Ishikawa (cell line): ENCODE measurements at regions not wholly inside any gene's neighbourhood (a gene's known extent, or its start where the extent isn't known, plus 50 kb on each side); places are given as distances from the start of the nearest gene placed in this dataset.

Experiments
- CEBPB ChIP-seq: IDR thresholded peaks from 2 replicates; pipeline ENCODE4 v1.6.1; 2012
- CREB1 ChIP-seq: IDR thresholded peaks from 2 replicates; pipeline ENCODE4 v1.6.1; 2012; ENCODE audit warnings: low read depth
- EGR1 ChIP-seq: IDR thresholded peaks from 2 replicates; pipeline ENCODE4 v1.6.1; 2012
- EP300 ChIP-seq: IDR thresholded peaks from 2 replicates; pipeline ENCODE4 v1.6.1; 2012; ENCODE audit warnings: borderline replicate concordance
- FOXM1 ChIP-seq: IDR thresholded peaks from 2 replicates; pipeline ENCODE4 v1.6.1; 2012; ENCODE audit warnings: low read depth, borderline replicate concordance
- MAX ChIP-seq: IDR thresholded peaks from 2 replicates; pipeline ENCODE4 v1.6.1; 2012
- NFIC ChIP-seq: IDR thresholded peaks from 2 replicates; pipeline ENCODE4 v1.6.1; 2012
- RAD21 ChIP-seq: IDR thresholded peaks from 2 replicates; pipeline ENCODE4 v1.6.1; 2012; ENCODE audit warnings: low read depth
- TAF1 ChIP-seq: IDR thresholded peaks from 2 replicates; pipeline ENCODE4 v1.6.1; 2012; ENCODE audit warnings: low read depth, mild to moderate bottlenecking
- TCF12 ChIP-seq: IDR thresholded peaks from 2 replicates; pipeline ENCODE4 v1.6.1; 2012; ENCODE audit warnings: low read depth
- TEAD4 ChIP-seq: IDR thresholded peaks from 2 replicates; pipeline ENCODE4 v1.6.1; 2012
- YY1 ChIP-seq: IDR thresholded peaks from 2 replicates; pipeline ENCODE4 v1.6.1; 2012; ENCODE audit warnings: low read depth
- ZBTB7A ChIP-seq: IDR thresholded peaks from 2 replicates; pipeline ENCODE4 v1.6.1; 2012; ENCODE audit warnings: low read depth
- TF ChIP-seq, protein P1 (sequence below): IDR thresholded peaks from 2 replicates; pipeline ENCODE4 v1.6.1; 2012
- TF ChIP-seq, protein P2 (sequence below): IDR thresholded peaks from 2 replicates; pipeline ENCODE4 v1.6.1; 2012; ENCODE audit warnings: low read depth, mild to moderate bottlenecking

- no peak for TF ChIP-seq TAF1
- no peak for TF ChIP-seq EGR1
- TF ChIP-seq EP300 = no peak
- no peak for TF ChIP-seq RAD21
- no peak for TF ChIP-seq YY1
- no peak for TF ChIP-seq CEBPB
- TF ChIP-seq, protein P1, sequence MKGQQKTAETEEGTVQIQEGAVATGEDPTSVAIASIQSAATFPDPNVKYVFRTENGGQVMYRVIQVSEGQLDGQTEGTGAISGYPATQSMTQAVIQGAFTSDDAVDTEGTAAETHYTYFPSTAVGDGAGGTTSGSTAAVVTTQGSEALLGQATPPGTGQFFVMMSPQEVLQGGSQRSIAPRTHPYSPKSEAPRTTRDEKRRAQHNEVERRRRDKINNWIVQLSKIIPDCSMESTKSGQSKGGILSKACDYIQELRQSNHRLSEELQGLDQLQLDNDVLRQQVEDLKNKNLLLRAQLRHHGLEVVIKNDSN = no peak
- no peak for TF ChIP-seq MAX
Measured at GRCh38 chr7:118586248-118586647, 361.7 kb downstream of the ANKRD7 start.

GRCh38 chr7:118590107-118590506 is 365.6 kb downstream of the ANKRD7 start:
- TF ChIP-seq TEAD4 = no peak
- peak; percentile 30; the same call in 1 of the 2 replicates for TF ChIP-seq RAD21

- TF ChIP-seq, protein P2, sequence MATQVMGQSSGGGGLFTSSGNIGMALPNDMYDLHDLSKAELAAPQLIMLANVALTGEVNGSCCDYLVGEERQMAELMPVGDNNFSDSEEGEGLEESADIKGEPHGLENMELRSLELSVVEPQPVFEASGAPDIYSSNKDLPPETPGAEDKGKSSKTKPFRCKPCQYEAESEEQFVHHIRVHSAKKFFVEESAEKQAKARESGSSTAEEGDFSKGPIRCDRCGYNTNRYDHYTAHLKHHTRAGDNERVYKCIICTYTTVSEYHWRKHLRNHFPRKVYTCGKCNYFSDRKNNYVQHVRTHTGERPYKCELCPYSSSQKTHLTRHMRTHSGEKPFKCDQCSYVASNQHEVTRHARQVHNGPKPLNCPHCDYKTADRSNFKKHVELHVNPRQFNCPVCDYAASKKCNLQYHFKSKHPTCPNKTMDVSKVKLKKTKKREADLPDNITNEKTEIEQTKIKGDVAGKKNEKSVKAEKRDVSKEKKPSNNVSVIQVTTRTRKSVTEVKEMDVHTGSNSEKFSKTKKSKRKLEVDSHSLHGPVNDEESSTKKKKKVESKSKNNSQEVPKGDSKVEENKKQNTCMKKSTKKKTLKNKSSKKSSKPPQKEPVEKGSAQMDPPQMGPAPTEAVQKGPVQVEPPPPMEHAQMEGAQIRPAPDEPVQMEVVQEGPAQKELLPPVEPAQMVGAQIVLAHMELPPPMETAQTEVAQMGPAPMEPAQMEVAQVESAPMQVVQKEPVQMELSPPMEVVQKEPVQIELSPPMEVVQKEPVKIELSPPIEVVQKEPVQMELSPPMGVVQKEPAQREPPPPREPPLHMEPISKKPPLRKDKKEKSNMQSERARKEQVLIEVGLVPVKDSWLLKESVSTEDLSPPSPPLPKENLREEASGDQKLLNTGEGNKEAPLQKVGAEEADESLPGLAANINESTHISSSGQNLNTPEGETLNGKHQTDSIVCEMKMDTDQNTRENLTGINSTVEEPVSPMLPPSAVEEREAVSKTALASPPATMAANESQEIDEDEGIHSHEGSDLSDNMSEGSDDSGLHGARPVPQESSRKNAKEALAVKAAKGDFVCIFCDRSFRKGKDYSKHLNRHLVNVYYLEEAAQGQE = no peak
- TF ChIP-seq CEBPB = no peak
- no peak for TF ChIP-seq NFIC
Measured at GRCh38 chr7:118602090-118602489, 377.6 kb downstream of the ANKRD7 start.

- TF ChIP-seq, protein P2 = no peak
- no peak for TF ChIP-seq TCF12
- TF ChIP-seq CEBPB = no peak
- no peak for TF ChIP-seq NFIC
- no peak for TF ChIP-seq MAX
- no peak for TF ChIP-seq EP300
- TF ChIP-seq ZBTB7A = no peak
- TF ChIP-seq TAF1 = no peak
- no peak for TF ChIP-seq YY1
- no peak for TF ChIP-seq RAD21
- TF ChIP-seq CREB1 = no peak
Measured at GRCh38 chr7:118606602-118607001, 382.1 kb downstream of the ANKRD7 start.

DNA sequence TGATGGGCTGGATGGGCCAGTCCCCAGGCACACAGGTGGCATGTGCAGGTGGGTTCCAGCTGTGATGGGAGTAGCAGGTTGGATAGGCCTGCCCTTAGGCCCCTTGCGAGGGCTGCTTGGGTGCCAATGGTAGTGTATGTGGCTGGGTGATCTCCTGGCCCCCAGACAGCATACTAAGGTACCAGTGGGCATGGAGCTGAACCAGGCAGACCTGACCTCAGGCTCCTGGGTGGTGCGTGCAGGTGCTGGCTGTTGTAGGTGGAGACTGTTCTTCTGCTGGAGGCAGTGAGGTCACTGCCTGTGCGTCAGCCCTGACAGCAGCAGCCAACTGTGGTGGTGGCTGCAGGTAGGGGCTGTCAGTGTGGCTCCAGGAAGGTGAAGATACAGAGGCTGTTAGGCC is 384.7 kb downstream of the ANKRD7 start:
- TF ChIP-seq EGR1 = no peak
- no peak for TF ChIP-seq TEAD4
- no peak for TF ChIP-seq RAD21
- TF ChIP-seq NFIC = no peak
- TF ChIP-seq, protein P2 = no peak
- TF ChIP-seq ZBTB7A = no peak
- TF ChIP-seq MAX = no peak
- no peak for TF ChIP-seq YY1
- TF ChIP-seq EP300 = no peak
- TF ChIP-seq CEBPB = no peak
- no peak for TF ChIP-seq CREB1
- no peak for TF ChIP-seq FOXM1

DNA sequence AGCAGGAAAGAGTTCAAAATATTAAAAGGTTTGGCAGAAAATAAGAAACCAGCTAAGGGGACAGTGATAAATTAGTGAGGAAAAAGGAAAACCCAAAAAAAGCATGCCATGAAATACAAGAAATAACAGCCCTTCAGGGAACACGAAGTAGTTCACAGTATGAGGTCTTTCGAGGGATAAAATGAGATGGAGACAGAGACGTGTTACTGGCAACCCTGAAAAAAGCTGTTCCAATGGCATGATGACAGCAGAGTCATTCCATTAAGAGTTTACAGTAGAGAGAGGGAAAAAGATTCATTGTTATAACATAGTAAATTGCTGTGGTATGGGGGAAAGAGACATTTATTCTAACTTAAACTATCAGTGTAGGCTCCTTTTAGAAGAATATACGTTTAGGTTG is 391.2 kb downstream of the ANKRD7 start:
- TF ChIP-seq TCF12 (no peak), TAF1 (no peak), YY1 (no peak), NFIC (no peak), EP300 (no peak), FOXM1 (no peak), TEAD4 (no peak), ZBTB7A (no peak), CEBPB (no peak), RAD21 (no peak), CREB1 (no peak)
- TF ChIP-seq, protein P1 = no peak
- TF ChIP-seq, protein P2 = no peak
